Effector memory CD8-positive, alpha-beta T cell (primary cell): ENCODE measurements at regions not wholly inside any gene's neighbourhood (a gene's known extent, or its start where the extent isn't known, plus 50 kb on each side); places are given as distances from the start of the nearest gene placed in this dataset.
A peak's percentile ranks its signal among the peaks of the same experiment; 100 is the strongest.

Experiments used
- ATAC-seq: fragments of 150-1000 bp; cut with Tn5 transposase; replicated peaks from 2 replicates; pipeline ENCODE4 v1.10.0; 2021; ENCODE audit warnings: mild to moderate bottlenecking, moderate library complexity
- DNase-seq, 3 experiments: peaks; one replicate each; pipeline ENCODE4 v3.0.0; 2021
- H3K27ac Mint-ChIP-seq, 2 donors: one replicate each; pipeline ENCODE4 v1.8.0; 2022; ENCODE audit warnings: mild to moderate bottlenecking in 2 of 2, mixed read lengths in 2 of 2, moderate library complexity in 2 of 2
- H3K27me3 Mint-ChIP-seq, 2 donors: one replicate each; pipeline ENCODE4 v1.8.0; 2022; ENCODE audit warnings: mixed read lengths in 2 of 2
- H3K36me3 Mint-ChIP-seq: one replicate; pipeline ENCODE4 v1.8.0; 2022; ENCODE audit warnings: mild to moderate bottlenecking, moderate library complexity, mixed read lengths; ENCODE audit not compliant: insufficient read depth
- H3K4me1 Mint-ChIP-seq, 2 donors: one replicate each; pipeline ENCODE4 v1.8.0; 2022; ENCODE audit warnings: low read depth in 2 of 2, mixed read lengths in 2 of 2
- H3K4me3 Mint-ChIP-seq, 2 donors: one replicate each; pipeline ENCODE4 v1.8.0; 2022; ENCODE audit warnings: mild to moderate bottlenecking in 2 of 2, mixed read lengths in 2 of 2, moderate library complexity in 2 of 2
- H3K9me3 Mint-ChIP-seq, 2 donors: one replicate each; pipeline ENCODE4 v1.8.0; 2022; ENCODE audit warnings: mixed read lengths in 2 of 2

DNA sequence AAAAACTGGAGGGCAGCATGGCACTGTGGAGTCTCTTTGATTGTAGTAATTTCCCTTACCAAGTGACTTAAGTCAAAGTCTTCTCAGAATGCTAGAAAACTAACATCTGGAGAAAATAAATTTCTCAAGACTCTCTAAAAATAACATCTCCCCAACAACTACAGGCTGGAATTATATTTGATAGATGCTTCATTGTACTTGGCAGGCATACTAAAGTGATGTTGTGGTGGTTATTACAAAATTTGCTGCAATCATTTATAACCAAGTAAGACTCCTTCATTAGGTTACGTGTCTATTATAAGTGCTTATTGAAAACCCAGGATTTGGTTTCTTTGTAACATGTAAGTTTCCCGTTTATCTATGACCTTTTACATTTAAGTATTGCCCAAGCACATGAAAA is 132.9 kb upstream of the NRIP1 start:
- H3K27me3 Mint-ChIP-seq: no peaks in the 10 kb centered on the region
- peaks cover 3% of the 10 kb centered on the region for H3K36me3 Mint-ChIP-seq
- H3K27ac Mint-ChIP-seq: no peak overlapping the region
- H3K4me1 Mint-ChIP-seq: no peaks in the 10 kb centered on the region
- H3K9me3 Mint-ChIP-seq: no peaks in the 10 kb centered on the region
- H3K4me3 Mint-ChIP-seq: no peak overlapping the region
- ATAC-seq (no peak), DNase-seq (no peak)

DNA sequence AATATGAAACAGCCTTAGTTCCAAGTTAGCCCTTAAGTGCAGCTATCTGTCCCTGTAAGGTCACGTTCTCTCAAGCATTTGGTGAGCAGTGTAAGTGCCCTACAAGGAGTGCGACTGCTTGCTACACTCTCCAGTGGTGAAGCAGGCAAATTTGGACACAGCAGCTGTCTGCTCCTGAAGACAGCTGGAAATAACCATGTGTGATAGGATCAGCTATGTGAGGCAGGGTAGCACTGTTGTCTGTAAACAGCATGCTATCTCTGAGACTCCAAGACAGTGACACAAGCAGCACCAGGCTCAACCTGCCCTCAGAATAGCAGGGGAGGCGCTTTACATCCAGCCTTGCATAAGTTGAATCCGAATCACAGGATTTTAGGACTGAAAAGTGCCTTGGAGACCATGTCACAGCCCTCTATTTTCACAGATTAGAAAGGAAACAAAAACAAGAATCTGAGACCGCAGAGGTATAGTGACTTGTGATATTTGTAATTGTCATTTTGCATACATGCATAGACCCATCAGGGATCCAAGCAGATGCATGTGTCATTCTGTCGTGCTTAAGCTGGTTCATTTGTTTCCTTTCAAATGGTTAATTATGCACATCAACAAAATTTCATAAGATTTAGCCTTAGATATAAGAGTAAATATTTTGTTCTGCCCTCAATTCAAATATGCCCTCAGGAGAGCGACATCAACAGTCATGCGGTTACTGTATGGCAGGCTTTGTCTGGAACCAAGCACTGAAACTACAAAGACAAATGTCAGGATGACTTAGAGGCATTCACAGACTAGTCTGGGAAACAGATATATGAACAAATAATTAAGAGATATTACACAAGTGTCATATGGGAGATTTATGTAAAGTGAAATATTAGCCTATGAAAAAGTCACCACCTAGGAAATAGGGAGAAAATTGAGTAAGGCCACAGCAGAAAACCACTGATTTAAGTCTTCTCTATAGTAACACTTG is 134.9 kb upstream of the NRIP1 start:
- Mint-ChIP-seq H3K36me3 (no peaks in the 10 kb centered on the region), H3K4me1 (no peaks in the 10 kb centered on the region), H3K9me3 (no peaks in the 10 kb centered on the region), H3K27me3 (no peaks in the 10 kb centered on the region), H3K27ac (no peak overlapping the region), H3K4me3 (no peak overlapping the region)
- DNase-seq (no peak), ATAC-seq (no peak)

DNA sequence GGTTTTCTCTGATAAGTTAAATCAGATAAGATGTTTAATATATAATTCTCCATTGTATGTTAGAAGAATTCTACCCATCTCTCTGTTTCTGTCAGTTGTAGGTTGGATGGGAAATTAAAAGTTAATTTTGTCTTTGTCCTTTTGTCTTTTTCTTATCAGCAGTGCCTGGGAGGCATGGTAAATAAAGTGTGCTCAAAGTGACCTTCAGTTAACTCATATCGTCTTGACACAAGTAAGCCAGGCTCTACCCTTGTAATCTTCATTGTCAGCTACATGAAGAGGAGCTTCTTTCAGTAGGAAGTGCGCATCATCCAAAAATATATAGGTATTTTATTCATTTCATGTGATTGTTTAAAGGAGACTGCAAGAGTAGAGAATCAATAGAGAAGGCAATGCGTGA is 138.9 kb upstream of the NRIP1 start:
- no peak overlapping the region for H3K4me3 Mint-ChIP-seq
- H3K36me3 Mint-ChIP-seq: no peaks in the 10 kb centered on the region
- H3K4me1 Mint-ChIP-seq: peaks cover 0 to 2% of the 10 kb centered on the region in 2 donors
- peaks cover 0 to 32% of the 10 kb centered on the region in 2 donors for H3K27me3 Mint-ChIP-seq
- DNase-seq (no peak), ATAC-seq (no peak)
- H3K9me3 Mint-ChIP-seq: no peaks in the 10 kb centered on the region
- H3K27ac Mint-ChIP-seq: no peak overlapping the region

DNA sequence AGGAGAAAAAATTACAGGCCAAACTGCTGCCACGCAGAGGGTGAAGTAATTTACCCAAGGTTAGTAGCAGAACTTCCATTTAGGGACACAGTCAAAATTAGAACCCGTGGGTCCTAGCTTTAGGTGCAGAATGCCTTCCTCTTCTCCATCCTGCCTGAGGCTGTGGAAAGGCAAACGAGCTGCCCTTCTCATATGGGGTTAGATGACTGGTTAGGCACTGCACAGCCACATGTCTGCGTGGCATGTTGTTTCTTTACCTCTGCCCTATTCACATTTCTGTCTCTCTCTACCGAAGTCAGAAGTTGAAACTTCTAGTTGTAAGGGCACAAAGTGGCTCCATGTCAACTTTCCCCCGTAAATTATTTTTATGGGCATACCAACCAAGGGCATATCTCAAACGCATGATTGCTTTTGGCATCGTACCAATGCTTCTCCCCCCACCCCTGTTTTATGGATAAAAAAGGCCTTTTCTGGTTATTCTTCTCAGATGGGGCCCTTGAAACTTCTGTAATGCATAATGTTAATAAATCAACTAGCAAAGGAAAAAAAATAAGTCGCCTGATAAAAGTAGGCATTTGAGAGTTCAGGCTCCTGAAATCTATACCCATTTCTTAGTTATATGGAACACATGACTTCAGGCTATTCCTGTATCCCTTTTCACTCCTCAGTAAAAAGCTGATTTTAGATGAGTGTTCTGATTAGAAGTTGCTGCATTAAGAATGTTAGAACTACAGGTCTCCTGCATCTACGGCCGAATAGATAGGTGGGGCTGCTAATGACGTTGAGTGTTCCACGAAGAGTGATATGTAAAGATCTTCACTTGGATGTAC is 139.6 kb upstream of the NRIP1 start:
- H3K4me1 Mint-ChIP-seq: peaks cover 0 to 2% of the 10 kb centered on the region in 2 donors
- no peaks in the 10 kb centered on the region for H3K9me3 Mint-ChIP-seq
- H3K36me3 Mint-ChIP-seq: no peaks in the 10 kb centered on the region
- no peak overlapping the region for H3K4me3 Mint-ChIP-seq
- H3K27me3 Mint-ChIP-seq: peaks cover 0 to 32% of the 10 kb centered on the region in 2 donors
- ATAC-seq: no peak
- DNase-seq: no peak
- H3K27ac Mint-ChIP-seq: no peak overlapping the region

DNA sequence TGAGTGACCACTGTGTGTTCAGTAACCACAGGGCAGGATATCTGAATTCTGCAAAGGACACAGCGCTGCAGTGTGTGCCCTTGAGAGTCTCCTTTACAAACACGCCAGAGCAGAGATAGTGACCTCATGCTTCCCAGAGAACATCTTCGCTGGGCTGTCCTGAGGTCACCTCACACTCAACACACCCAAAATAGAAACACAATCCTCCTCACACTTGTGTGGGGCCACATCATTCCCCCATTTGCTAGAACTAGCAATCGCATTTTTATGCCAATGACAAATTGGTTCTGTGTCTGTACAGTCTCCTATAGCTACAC is 140.1 kb upstream of the NRIP1 start:
- DNase-seq (no peak), ATAC-seq (no peak)
- Mint-ChIP-seq H3K9me3 (no peaks in the 10 kb centered on the region), H3K4me1 (peaks cover 0 to 5% of the 10 kb centered on the region in 2 donors), H3K27me3 (peaks cover 0 to 32% of the 10 kb centered on the region in 2 donors), H3K27ac (no peak overlapping the region), H3K4me3 (no peak overlapping the region), H3K36me3 (no peaks in the 10 kb centered on the region)

DNA sequence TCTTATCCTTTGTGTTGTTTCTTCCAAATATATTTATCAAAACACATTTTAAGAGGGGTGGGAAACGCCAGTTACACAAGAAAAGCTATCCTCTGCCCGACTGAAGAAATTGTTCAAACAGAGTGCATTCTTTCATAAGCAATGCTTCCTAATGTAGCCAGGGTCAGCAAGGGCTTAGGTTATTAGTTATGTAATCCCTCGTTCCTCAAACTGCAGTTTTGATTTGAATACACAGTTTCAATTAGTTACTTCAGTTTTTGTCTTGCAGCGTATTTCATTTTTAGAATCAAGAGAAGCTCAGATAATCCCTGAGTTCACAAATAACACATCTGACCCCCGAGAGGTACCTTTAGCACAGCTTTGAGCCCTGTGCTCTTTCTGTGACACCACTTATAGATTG is 141.7 kb upstream of the NRIP1 start:
- DNase-seq (no peak), ATAC-seq (no peak)
- H3K27me3 Mint-ChIP-seq: peaks cover 0 to 45% of the 10 kb centered on the region in 2 donors
- H3K36me3 Mint-ChIP-seq: no peaks in the 10 kb centered on the region
- H3K27ac Mint-ChIP-seq: no peak overlapping the region
- H3K4me3 Mint-ChIP-seq: no peak overlapping the region
- peaks cover 0 to 11% of the 10 kb centered on the region in 2 donors for H3K4me1 Mint-ChIP-seq
- no peaks in the 10 kb centered on the region for H3K9me3 Mint-ChIP-seq

DNA sequence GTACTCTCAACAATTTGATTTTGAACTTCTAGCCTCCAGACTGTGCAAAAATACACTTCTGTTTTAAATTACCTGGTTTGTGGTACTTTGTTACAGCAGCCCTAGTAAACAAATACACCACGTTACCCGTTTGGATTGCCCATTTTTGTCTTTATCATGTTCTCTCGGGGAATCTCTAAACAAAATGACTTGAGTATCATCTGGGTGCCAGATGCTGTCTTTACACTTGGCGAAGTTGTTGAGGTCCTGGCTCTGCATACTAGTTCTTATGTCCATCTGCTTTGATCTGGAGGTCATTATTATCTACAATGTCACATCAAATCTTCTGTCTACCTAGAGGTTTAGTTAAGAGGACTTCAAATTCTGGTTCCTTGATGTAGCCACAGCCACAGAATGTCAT is 142.4 kb upstream of the NRIP1 start:
- Mint-ChIP-seq H3K4me3 (no peak overlapping the region), H3K27me3 (peaks cover 0 to 45% of the 10 kb centered on the region in 2 donors), H3K4me1 (peaks cover 0 to 13% of the 10 kb centered on the region in 2 donors), H3K9me3 (no peaks in the 10 kb centered on the region), H3K27ac (no peak overlapping the region), H3K36me3 (no peaks in the 10 kb centered on the region)
- DNase-seq (no peak), ATAC-seq (no peak)

DNA sequence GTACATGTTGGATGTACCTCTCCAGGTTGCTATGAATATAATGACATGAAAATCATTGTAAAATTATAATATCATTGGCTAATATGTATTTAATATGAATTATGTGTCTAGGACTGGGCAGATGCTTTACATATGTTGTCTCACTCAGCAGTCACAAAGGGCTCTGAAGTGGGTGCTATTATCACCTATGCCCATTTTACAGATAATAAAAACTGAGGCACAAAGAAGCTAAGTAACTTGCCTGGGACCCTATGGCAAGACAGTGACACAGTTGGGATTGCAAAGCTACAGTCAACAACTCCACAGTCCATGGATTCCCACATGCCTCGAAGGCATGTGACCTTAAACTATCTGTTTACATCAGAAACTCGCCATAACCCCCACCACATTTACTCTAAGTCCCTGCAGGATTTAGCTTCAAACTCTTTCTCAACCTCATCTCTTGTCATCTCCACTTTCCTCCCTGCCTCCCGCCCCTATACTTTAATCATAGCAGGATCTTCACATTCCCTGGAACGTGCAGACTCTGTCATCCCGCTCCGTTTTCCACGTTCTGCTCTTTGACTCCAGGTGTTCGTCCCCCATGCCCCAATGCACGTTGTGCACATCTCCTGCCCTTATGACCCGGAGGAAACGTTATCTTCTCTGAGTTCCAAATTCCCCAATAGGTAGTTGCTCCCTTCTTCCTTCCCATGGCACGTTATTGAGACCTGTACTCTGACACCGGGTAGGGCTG is 143.0 kb upstream of the NRIP1 start:
- H3K9me3 Mint-ChIP-seq: no peaks in the 10 kb centered on the region
- no peak overlapping the region for H3K4me3 Mint-ChIP-seq
- DNase-seq: no peak
- H3K27me3 Mint-ChIP-seq: peaks cover 0 to 46% of the 10 kb centered on the region in 2 donors
- H3K36me3 Mint-ChIP-seq: no peaks in the 10 kb centered on the region
- peak overlapping the region in 1 of 2 donors; percentile 3 for H3K27ac Mint-ChIP-seq
- ATAC-seq: no peak
- peaks cover 0 to 13% of the 10 kb centered on the region in 2 donors for H3K4me1 Mint-ChIP-seq

DNA sequence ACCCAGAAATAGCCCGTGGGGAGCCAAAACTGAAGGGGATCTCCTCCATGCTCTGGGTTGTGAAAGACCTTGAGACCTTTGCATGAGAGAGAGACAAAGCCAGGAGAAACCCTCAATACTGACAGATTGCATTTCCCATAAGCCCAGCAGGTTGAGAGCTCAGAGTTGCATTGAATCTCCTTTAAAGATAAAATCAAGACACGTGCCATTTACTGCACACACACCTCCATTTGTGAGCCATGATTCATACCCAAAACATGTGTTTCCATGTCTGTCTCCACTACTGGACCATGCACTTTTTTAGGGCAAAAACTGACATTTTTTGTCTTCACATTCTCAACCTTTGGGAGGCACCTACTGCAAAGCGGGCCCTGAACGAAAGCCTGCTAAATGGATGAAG is 144.0 kb upstream of the NRIP1 start:
- Mint-ChIP-seq H3K27ac (peak overlapping the region in 1 of 2 donors; percentile 3), H3K4me1 (peaks cover 0 to 13% of the 10 kb centered on the region in 2 donors), H3K4me3 (no peak overlapping the region), H3K27me3 (peaks cover 0 to 56% of the 10 kb centered on the region in 2 donors), H3K9me3 (no peaks in the 10 kb centered on the region), H3K36me3 (no peaks in the 10 kb centered on the region)
- ATAC-seq (no peak), DNase-seq (no peak)

DNA sequence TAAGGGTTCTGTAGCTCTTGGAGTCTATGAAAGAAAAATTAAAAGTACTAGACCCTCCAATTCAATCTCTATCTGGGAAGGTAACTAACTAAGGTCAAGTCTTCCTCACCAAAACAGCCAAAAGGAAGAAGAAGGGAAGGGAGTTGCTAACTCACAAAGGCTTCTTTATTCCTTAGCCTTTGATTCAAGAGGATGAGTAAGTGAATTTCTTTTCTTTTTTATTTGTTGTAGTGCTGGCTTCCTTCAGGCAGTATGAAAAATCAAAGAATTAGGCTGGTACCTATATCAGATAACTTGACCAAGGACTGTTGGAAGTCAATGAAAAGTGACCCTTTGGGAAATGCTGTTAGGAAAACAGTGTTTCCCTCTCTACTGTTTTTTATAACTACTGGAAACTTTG is 144.4 kb upstream of the NRIP1 start:
- H3K36me3 Mint-ChIP-seq: no peaks in the 10 kb centered on the region

DNA sequence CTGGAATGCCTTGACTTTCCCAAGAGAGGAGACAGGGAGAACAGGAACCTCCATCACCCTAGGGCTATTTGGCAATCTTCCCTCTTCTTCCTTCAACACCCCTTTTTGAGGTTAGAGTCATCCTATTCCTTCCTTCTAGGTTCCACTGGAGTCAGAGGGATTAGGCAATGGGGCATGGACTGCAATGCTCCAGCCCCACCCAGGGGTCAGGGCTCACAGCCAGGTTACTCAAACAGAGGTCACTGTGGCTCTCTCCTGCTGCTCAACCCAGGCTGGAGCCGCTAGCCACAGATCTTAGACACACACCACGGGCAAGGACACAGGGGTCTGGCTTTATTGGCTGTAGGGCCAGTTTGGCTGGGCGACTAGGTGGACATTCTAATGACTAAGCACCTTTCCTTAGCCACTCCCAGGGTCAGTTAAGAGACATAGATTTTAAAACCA is 145.5 kb upstream of the NRIP1 start:
- peaks cover 0 to 59% of the 10 kb centered on the region in 2 donors for H3K27me3 Mint-ChIP-seq
- peak overlapping the region in 1 of 2 donors; percentile 93 for H3K27ac Mint-ChIP-seq
- H3K9me3 Mint-ChIP-seq: no peaks in the 10 kb centered on the region
- H3K36me3 Mint-ChIP-seq: no peaks in the 10 kb centered on the region
- peaks cover 0 to 16% of the 10 kb centered on the region in 2 donors for H3K4me1 Mint-ChIP-seq
- peak overlapping the region in 1 of 2 donors; percentile 61 for H3K4me3 Mint-ChIP-seq
- no peak for ATAC-seq
- no peak for DNase-seq

More for the DNA sequence above, 144.4 kb upstream of the NRIP1 start:
- Mint-ChIP-seq H3K27ac (peak overlapping the region in 1 of 2 donors; percentile 3), H3K4me3 (no peak overlapping the region), H3K4me1 (peaks cover 0 to 14% of the 10 kb centered on the region in 2 donors), H3K9me3 (no peaks in the 10 kb centered on the region), H3K27me3 (peaks cover 0 to 60% of the 10 kb centered on the region in 2 donors)
- DNase-seq: no peak
- ATAC-seq: no peak

DNA sequence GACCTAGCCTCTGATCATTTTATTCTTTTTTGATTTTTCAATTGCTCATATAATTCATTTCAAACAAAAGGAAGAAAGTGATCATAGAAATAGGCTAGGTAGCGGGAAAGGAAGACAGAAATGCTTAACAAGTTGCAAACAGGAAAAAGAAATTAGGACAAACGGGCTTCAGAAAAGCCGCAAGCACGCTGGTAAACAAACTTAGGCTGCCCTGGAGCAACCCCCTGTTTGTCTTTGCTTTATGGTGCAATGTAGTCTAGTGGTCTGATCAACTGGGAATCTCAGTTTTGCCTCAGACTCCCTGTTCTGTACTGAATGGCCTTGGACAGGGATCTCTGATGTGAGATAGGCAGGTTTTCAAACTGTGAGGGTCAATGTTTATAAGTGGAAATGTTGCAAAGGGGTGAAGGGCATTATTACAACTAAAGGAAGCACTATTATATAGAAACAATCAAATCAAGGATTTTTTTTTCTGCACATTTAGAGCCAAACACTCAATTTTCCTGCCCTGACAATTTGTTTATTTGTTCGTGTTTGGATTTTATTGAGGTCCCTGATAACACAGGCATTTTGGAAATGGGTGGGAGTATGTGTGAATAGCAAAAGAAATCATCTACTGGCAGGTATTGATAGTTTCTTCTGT is 146.8 kb upstream of the NRIP1 start:
- H3K27me3 Mint-ChIP-seq: peaks cover 0 to 49% of the 10 kb centered on the region in 2 donors
- H3K4me1 Mint-ChIP-seq: peaks cover 0 to 16% of the 10 kb centered on the region in 2 donors
- ATAC-seq: peak; percentile 82
- DNase-seq: peak in 1 of 3 experiments; percentile 3
- peak overlapping the region in 1 of 2 donors; percentile 93 for H3K27ac Mint-ChIP-seq
- peak overlapping the region in 1 of 2 donors; percentile 66 for H3K4me3 Mint-ChIP-seq
- H3K36me3 Mint-ChIP-seq: no peaks in the 10 kb centered on the region
- H3K9me3 Mint-ChIP-seq: no peaks in the 10 kb centered on the region
